GM20000 (cell line): ENCODE measurements at regions not wholly inside any gene's neighbourhood (a gene's known extent, or its start where the extent isn't known, plus 50 kb on each side); places are given as distances from the start of the nearest gene placed in this dataset.

Experiments
- DNase-seq: peaks from one replicate; pipeline ENCODE4 v3.0.0; 2012; ENCODE audit warnings: low spot score
- TF ChIP-seq, protein P1 (sequence below): IDR thresholded peaks from 2 replicates; pipeline ENCODE4 v1.5.1; 2012; ENCODE audit warnings: mild to moderate bottlenecking, control low read depth; ENCODE audit errors: extremely low read depth, missing control alignments

- TF ChIP-seq, protein P1, sequence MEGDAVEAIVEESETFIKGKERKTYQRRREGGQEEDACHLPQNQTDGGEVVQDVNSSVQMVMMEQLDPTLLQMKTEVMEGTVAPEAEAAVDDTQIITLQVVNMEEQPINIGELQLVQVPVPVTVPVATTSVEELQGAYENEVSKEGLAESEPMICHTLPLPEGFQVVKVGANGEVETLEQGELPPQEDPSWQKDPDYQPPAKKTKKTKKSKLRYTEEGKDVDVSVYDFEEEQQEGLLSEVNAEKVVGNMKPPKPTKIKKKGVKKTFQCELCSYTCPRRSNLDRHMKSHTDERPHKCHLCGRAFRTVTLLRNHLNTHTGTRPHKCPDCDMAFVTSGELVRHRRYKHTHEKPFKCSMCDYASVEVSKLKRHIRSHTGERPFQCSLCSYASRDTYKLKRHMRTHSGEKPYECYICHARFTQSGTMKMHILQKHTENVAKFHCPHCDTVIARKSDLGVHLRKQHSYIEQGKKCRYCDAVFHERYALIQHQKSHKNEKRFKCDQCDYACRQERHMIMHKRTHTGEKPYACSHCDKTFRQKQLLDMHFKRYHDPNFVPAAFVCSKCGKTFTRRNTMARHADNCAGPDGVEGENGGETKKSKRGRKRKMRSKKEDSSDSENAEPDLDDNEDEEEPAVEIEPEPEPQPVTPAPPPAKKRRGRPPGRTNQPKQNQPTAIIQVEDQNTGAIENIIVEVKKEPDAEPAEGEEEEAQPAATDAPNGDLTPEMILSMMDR, result no peak
- DNase-seq, result no peak
Measured at GRCh38 chr15:93780073-93780472, 451.3 kb upstream of the MCTP2 start.

- TF ChIP-seq, protein P1, result no peak
- no peak for DNase-seq
Measured at GRCh38 chr15:93779341-93779740, 452.0 kb upstream of the MCTP2 start.

DNA sequence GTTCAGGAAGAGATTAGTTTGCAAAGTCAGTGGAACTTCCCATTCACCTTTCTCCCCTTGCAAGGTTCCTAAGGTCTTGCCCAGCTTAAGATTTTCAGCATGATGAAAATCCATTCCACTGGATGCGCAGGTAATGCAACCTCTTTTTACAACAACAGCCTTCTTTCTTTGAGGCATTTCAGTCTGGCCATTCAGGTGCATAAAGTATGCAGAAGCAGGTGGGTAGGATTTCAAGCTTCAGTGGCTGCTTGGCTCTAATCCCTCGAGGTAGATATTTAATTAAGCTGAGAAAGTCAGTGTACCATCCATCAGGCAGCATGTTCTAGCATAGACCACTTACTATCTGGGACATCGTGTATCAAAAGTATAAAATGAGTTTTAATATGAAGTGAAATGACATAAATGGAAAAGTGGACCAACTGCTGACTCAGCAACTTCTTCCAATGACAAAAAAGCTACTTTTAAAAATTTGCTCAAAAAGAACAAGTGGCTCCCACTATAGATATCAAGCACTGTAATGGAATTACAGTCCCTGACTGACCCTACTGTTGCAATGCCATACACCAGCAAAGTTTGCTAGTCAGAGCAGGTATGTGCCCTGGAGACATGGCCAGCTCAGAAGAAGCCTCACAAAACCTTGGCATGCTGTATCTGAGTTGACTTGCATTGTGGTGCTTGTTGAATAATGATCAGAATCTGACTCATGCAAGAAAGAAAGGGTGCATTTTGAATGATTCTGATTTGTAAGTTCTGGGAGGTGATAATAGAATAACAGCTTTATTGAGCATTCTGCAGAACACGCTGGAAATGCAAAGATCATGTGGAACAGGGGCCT, 459.9 kb upstream of the MCTP2 start:
- TF ChIP-seq, protein P1, result no peak
- DNase-seq, result no peak

GRCh38 chr15:93770788-93771187, 460.6 kb upstream of the MCTP2 start:
- DNase-seq, result no peak
- TF ChIP-seq, protein P1, result no peak

- DNase-seq, result no peak
- TF ChIP-seq, protein P1, result no peak
Measured at GRCh38 chr15:93762036-93762435, 469.3 kb upstream of the MCTP2 start.

DNA sequence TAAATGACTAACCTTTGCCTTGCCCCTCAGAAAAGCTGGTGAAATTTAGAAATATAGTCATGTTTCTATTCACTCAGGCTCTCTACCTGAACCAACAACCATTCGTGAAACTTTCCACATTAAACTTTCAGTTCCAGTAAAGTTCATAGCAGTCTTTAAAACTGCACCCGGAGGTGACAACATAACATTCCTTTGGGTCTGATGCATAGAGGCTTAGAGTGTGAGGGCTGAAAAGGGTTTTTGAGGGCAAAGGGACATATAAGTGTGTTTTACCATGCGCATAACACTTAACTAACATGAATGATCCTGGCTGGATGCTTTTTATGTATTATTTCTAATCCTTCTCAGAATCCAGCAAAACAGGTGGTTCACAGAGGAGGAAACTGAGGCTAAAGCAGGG, 471.7 kb upstream of the MCTP2 start:
- TF ChIP-seq, protein P1, result no peak
- no peak for DNase-seq

- DNase-seq, result no peak
- TF ChIP-seq, protein P1, result no peak
Measured at GRCh38 chr15:93758824-93759223, 472.5 kb upstream of the MCTP2 start.
